Activated naive CD8-positive, alpha-beta T cell treated with anti-CD3 and anti-CD28 coated beads for 36 hours (primary cell): ENCODE measurements at regions not wholly inside any gene's neighbourhood (a gene's known extent, or its start where the extent isn't known, plus 50 kb on each side); places are given as distances from the start of the nearest gene placed in this dataset.

ENCODE experiments used
- DNase-seq: peaks from one replicate; pipeline ENCODE4 v3.0.0; 2021
- H3K27ac Mint-ChIP-seq: one replicate; pipeline ENCODE4 v1.8.0; 2022; ENCODE audit warnings: mild to moderate bottlenecking, moderate library complexity, mixed read lengths
- H3K27me3 Mint-ChIP-seq: one replicate; pipeline ENCODE4 v1.8.0; 2022; ENCODE audit warnings: mild to moderate bottlenecking, mixed read lengths
- H3K36me3 Mint-ChIP-seq: one replicate; pipeline ENCODE4 v1.8.0; 2021; ENCODE audit warnings: mild to moderate bottlenecking, mixed read lengths
- H3K4me1 Mint-ChIP-seq: one replicate; pipeline ENCODE4 v1.8.0; 2021; ENCODE audit warnings: mixed read lengths
- H3K4me3 Mint-ChIP-seq: one replicate; pipeline ENCODE4 v1.8.0; 2022; ENCODE audit warnings: mild to moderate bottlenecking, moderate library complexity, mixed read lengths
- H3K9me3 Mint-ChIP-seq: one replicate; pipeline ENCODE4 v1.8.0; 2022; ENCODE audit warnings: mixed read lengths

DNA sequence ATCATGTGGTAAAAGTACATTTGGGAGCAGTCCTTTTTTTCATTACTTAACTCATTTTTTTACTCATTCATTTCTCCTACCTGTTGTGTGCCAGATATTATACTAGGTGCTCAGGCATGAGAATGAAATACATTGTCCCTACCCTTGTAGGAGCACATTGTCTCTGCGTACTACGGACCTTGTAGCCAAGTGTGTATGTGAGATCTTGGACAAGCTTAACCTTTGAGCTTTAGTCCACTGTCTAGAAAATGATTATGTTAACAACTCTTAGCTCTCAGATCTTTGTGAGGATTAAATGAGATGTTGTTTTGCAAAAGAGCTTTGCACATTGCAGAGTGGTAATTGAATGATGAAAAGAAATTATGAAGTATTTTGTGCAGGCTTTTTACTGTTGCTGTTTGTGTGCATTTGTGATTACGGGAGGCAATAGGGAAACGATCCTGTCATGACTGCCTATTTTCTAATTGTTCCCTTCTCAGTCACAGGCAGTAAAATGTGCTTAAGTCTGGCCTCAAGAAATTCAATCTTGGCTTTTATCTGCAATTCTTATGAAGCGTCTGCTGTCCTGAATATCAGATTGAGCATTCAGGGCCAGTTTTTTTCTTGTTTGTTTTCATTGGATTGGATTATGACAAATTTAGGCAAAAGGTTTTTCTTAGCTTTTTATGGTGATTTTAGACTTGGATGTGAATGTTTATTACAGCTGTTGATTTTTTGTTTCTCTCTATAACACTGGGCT is 447.7 kb downstream of the PDZRN4 start:
- H3K9me3 Mint-ChIP-seq = peaks cover 7% of the 10 kb centered on the region
- H3K4me1 Mint-ChIP-seq = no peaks in the 10 kb centered on the region
- no peaks in the 10 kb centered on the region for H3K36me3 Mint-ChIP-seq
- no peak for DNase-seq
- no peak overlapping the region for H3K4me3 Mint-ChIP-seq
- H3K27me3 Mint-ChIP-seq = no peaks in the 10 kb centered on the region
- H3K27ac Mint-ChIP-seq = no peak overlapping the region

DNA sequence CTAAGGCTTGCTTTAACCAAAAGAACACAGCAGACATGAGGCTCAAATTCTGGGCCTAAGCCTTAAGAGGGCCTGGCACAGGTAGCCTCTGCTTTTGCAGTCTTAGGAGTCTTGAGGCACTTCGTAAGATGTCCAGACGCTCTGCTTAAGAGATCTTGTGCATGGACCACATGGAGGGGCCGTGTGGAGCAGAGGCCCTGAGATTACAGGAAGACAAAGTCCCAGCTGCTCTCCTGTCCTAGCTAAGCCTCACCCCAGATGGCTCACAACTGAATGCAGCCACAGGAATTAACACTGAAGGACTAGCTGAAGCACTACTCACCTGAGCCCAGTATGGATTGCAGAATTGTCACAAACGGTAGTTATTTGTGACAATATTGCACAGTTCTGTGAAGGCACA is 446.0 kb downstream of the PDZRN4 start:
- DNase-seq = no peak
- Mint-ChIP-seq H3K36me3 (no peaks in the 10 kb centered on the region), H3K27me3 (no peaks in the 10 kb centered on the region), H3K4me1 (no peaks in the 10 kb centered on the region), H3K27ac (no peak overlapping the region), H3K9me3 (peaks cover 7% of the 10 kb centered on the region), H3K4me3 (no peak overlapping the region)

DNA sequence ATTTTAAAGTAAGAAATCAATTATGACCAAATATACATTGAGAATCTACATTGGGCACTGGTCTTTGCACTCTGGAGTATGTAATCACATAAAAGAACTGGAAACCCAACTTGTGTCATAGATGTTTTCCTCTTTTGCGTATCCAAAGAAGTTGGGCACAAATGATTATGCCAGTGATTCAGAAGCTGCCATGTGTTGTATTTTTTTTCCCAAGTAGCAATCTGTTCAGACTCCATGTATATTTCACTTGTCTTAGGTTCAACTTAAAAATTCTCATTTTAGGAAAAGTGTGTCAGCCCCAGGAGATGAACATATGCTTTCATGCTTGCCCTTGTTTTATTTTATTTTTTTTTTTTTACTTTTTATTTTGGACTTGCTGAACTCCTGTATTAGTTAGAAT is 441.5 kb downstream of the PDZRN4 start:
- Mint-ChIP-seq H3K27me3 (no peaks in the 10 kb centered on the region), H3K4me3 (no peak overlapping the region), H3K27ac (no peak overlapping the region)

DNA sequence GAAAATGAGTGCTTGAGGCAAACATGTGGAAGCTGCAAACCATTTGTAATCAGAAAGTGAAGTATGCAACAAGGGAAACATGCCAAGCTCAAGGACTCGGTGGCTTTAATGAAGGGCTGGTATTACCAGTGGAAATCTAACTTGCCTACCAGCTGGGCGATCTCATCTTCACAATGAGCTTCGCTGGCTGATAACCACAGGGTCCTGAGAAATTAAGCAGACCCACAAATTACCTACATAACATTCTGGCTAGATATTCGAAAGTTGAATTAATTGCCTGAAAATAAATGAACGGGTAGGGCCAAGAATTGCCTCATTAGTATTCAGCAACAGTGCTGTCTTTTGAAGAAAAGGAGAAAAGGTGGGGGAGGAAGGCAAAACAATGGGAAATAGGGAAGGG is 439.4 kb downstream of the PDZRN4 start:
- H3K27ac Mint-ChIP-seq = no peak overlapping the region

More for the DNA sequence above, 441.5 kb downstream of the PDZRN4 start:
- Mint-ChIP-seq H3K4me1 (no peaks in the 10 kb centered on the region), H3K9me3 (peaks cover 6% of the 10 kb centered on the region), H3K36me3 (no peaks in the 10 kb centered on the region)
- DNase-seq = no peak

DNA sequence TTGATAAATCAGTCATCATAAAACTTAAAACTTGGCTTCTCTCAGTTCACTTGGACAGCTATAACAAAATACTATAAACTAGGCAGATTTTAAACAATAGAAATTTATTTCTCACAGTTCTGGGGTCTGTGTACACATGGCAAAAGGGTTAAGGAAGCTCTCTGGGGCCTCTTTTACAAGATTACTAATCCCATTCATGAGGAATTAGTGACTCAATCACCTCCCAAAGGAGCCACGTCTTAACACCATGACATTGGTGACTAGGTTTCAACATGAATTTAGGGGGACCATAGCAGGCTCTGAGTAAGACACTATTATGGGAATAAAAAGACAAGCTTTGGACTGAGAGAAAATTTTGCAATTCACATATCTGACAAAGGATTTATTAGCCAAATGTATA is 436.5 kb downstream of the PDZRN4 start:
- Mint-ChIP-seq H3K27ac (no peak overlapping the region), H3K27me3 (peaks cover 4% of the 10 kb centered on the region), H3K4me3 (no peak overlapping the region), H3K36me3 (no peaks in the 10 kb centered on the region), H3K9me3 (peaks cover 2% of the 10 kb centered on the region), H3K4me1 (no peaks in the 10 kb centered on the region)
- DNase-seq = no peak

More for the DNA sequence above, 439.4 kb downstream of the PDZRN4 start:
- no peak for DNase-seq
- Mint-ChIP-seq H3K9me3 (peaks cover 6% of the 10 kb centered on the region), H3K4me3 (no peak overlapping the region), H3K36me3 (no peaks in the 10 kb centered on the region), H3K4me1 (no peaks in the 10 kb centered on the region), H3K27me3 (no peaks in the 10 kb centered on the region)
